ENCODE measurements at regions not wholly inside any gene's neighbourhood (a gene's known extent, or its start where the extent isn't known, plus 50 kb on each side); places are given as distances from the start of the nearest gene placed in this dataset.

GRCh38 chr7:137074391-137075030, 206.1 kb downstream of the CHRM2 start:
- Histone ChIP-seq H2AK5ac (ENCODE audit: low read depth, low read length) (no peak overlapping the region), H3K27ac (replicated peaks; ENCODE audit: low read length) (no peak overlapping the region)
- no CpG with 5 or more reads among the region's 2 CpGs for WGBS, 2 donors (ENCODE audit: extremely low coverage in 2 of 2, insufficient read length in 2 of 2, insufficient replicate concordance in 1 of 2)

GRCh38 chr7:137073571-137074325, 205.3 kb downstream of the CHRM2 start:
- Histone ChIP-seq H3K27me3 (ENCODE audit: control insufficient read depth in 3 of 3, insufficient read depth in 3 of 3, low read depth in 1 of 3, low read length in 3 of 3) (no peaks in the 10 kb centered on the region), H3K79me1 (ENCODE audit: low read depth, low read length) (no peaks in the 10 kb centered on the region), H2BK120ac (ENCODE audit: low read depth, low read length) (no peak overlapping the region), H2AFZ (ENCODE audit: low read length) (peak overlapping the region; percentile 57), H3K9ac (ENCODE audit: low read depth, low read length, poor library complexity) (no peak overlapping the region), H3K4me3 (ENCODE audit: low read length in 2 of 2) (no peak overlapping the region), H2BK12ac (ENCODE audit: low read length) (no peak overlapping the region), H3K9me3 (replicated peaks in 1 of 2; ENCODE audit: control insufficient read depth in 2 of 2, insufficient read depth in 1 of 2, low read depth in 1 of 2, low read length in 2 of 2) (no peaks in the 10 kb centered on the region), H3K4me2 (ENCODE audit: insufficient read depth, low read length, poor library complexity, severe bottlenecking) (no peak overlapping the region), H4K91ac (ENCODE audit: low read depth, low read length, poor library complexity) (no peak overlapping the region), H3K36me3 (replicated peaks in 1 of 2; ENCODE audit: control insufficient read depth in 2 of 2, insufficient read depth in 2 of 2, low read length in 2 of 2) (no peaks in the 10 kb centered on the region), H3K4me1 (ENCODE audit: control insufficient read depth in 2 of 2, insufficient read depth in 1 of 2, low read depth in 1 of 2, low read length in 2 of 2) (no peaks in the 10 kb centered on the region), H3K27ac (replicated peaks; ENCODE audit: low read length) (no peak overlapping the region), H2BK5ac (ENCODE audit: low read length) (no peak overlapping the region), H3K23ac (ENCODE audit: low read depth, low read length, poor library complexity) (no peak overlapping the region), H4K8ac (ENCODE audit: low read depth, low read length) (no peak overlapping the region), H2BK15ac (ENCODE audit: low read length) (no peak overlapping the region), H3K4ac (ENCODE audit: low read length) (no peak overlapping the region), H2AK5ac (ENCODE audit: low read depth, low read length) (no peak overlapping the region), H3K18ac (ENCODE audit: low read length) (no peak overlapping the region), H3K14ac (ENCODE audit: low read length) (no peak overlapping the region)
- WGBS, 2 donors (ENCODE audit: extremely low coverage in 2 of 2, insufficient read length in 2 of 2, insufficient replicate concordance in 1 of 2) = no CpG with 5 or more reads among the region's 3 CpGs
- DNase-seq (ENCODE audit: low spot score) = no peak

More at GRCh38 chr7:137074391-137075030, 206.1 kb downstream of the CHRM2 start:
- no peak overlapping the region for H4K8ac ChIP-seq (ENCODE audit: low read depth, low read length)
- no peak overlapping the region for H2BK120ac ChIP-seq (ENCODE audit: low read depth, low read length)
- H3K9ac ChIP-seq (ENCODE audit: low read depth, low read length, poor library complexity) = no peak overlapping the region
- H3K14ac ChIP-seq (ENCODE audit: low read length) = no peak overlapping the region
- no peaks in the 10 kb centered on the region for H3K79me1 ChIP-seq (ENCODE audit: low read depth, low read length)
- no peak overlapping the region for H3K4me2 ChIP-seq (ENCODE audit: insufficient read depth, low read length, poor library complexity, severe bottlenecking)
- H3K18ac ChIP-seq (ENCODE audit: low read length) = no peak overlapping the region
- no peak overlapping the region for H3K23ac ChIP-seq (ENCODE audit: low read depth, low read length, poor library complexity)
- no peak overlapping the region for H2BK5ac ChIP-seq (ENCODE audit: low read length)
- no peaks in the 10 kb centered on the region for H3K9me3 ChIP-seq (replicated peaks in 1 of 2; ENCODE audit: control insufficient read depth in 2 of 2, insufficient read depth in 1 of 2, low read depth in 1 of 2, low read length in 2 of 2)
- no peaks in the 10 kb centered on the region for H3K36me3 ChIP-seq (replicated peaks in 1 of 2; ENCODE audit: control insufficient read depth in 2 of 2, insufficient read depth in 2 of 2, low read length in 2 of 2)
- no peaks in the 10 kb centered on the region for H3K4me1 ChIP-seq (ENCODE audit: control insufficient read depth in 2 of 2, insufficient read depth in 1 of 2, low read depth in 1 of 2, low read length in 2 of 2)
- no peaks in the 10 kb centered on the region for H3K27me3 ChIP-seq (ENCODE audit: control insufficient read depth in 3 of 3, insufficient read depth in 3 of 3, low read depth in 1 of 3, low read length in 3 of 3)
- no peak for DNase-seq (ENCODE audit: low spot score)
- H4K91ac ChIP-seq (ENCODE audit: low read depth, low read length, poor library complexity) = no peak overlapping the region
- H3K4ac ChIP-seq (ENCODE audit: low read length) = no peak overlapping the region
- H3K4me3 ChIP-seq (ENCODE audit: low read length in 2 of 2) = no peak overlapping the region
- no peak overlapping the region for H2BK12ac ChIP-seq (ENCODE audit: low read length)
- H2AFZ ChIP-seq (ENCODE audit: low read length) = no peak overlapping the region
- no peak overlapping the region for H2BK15ac ChIP-seq (ENCODE audit: low read length)
